Mesothelial cell of epicardium (in vitro differentiated cells): ENCODE measurements at regions not wholly inside any gene's neighbourhood (a gene's known extent, or its start where the extent isn't known, plus 50 kb on each side); places are given as distances from the start of the nearest gene placed in this dataset.
A peak's percentile ranks its signal among the peaks of the same experiment; 100 is the strongest.

ENCODE experiments used
- DNase-seq, 2 experiments: peaks; one replicate each; pipeline ENCODE4 v3.0.0; 2021; ENCODE audit warnings: low spot score in 2 of 2; ENCODE audit not compliant: unreplicated experiment in 2 of 2
- H3K27ac Mint-ChIP-seq: 2 replicates; pipeline ENCODE4 v1.8.0; 2021; ENCODE audit warnings: mixed read lengths
- H3K27me3 Mint-ChIP-seq: 2 replicates; pipeline ENCODE4 v1.8.0; 2021; ENCODE audit warnings: low read depth, mixed read lengths
- H3K36me3 Mint-ChIP-seq: 2 replicates; pipeline ENCODE4 v1.8.0; 2021; ENCODE audit warnings: mixed read lengths
- H3K4me1 Mint-ChIP-seq: 2 replicates; pipeline ENCODE4 v1.8.0; 2021; ENCODE audit warnings: mixed read lengths
- H3K4me3 Mint-ChIP-seq: 2 replicates; pipeline ENCODE4 v1.8.0; 2021; ENCODE audit warnings: mild to moderate bottlenecking, moderate library complexity, mixed read lengths
- H3K9me3 Mint-ChIP-seq: 2 replicates; pipeline ENCODE4 v1.8.0; 2021; ENCODE audit warnings: mixed read lengths
- TF ChIP-seq, protein P1 (sequence below): fragments of 200-600 bp; sonication (generic); IDR thresholded peaks from one replicate; pipeline ENCODE4 v1.5.0; 2021; ENCODE audit warnings: antibody characterized with exemption; ENCODE audit not compliant: unreplicated experiment

DNA sequence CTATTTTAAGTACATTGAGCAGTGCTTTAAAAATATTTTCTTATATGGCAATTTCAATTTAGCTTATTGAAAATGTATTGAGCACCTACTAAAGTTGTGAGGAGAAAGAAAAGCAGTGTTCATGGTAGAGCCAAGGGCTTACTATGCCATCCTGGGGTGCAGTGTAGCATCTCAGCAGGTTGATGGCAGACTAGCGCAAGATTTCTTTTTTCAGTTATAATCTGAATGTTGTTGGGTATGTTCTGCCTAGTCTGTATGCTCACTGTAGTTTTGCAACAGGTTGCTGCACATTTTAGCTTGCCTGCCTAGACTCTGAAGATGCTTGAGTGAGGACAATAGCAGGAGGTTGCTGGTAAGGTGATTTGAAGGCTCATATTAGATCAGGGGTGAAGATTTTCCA lies 103.1 kb upstream of the UNC13C start:
- H3K36me3 Mint-ChIP-seq = no peaks in the 10 kb centered on the region
- TF ChIP-seq, protein P1, sequence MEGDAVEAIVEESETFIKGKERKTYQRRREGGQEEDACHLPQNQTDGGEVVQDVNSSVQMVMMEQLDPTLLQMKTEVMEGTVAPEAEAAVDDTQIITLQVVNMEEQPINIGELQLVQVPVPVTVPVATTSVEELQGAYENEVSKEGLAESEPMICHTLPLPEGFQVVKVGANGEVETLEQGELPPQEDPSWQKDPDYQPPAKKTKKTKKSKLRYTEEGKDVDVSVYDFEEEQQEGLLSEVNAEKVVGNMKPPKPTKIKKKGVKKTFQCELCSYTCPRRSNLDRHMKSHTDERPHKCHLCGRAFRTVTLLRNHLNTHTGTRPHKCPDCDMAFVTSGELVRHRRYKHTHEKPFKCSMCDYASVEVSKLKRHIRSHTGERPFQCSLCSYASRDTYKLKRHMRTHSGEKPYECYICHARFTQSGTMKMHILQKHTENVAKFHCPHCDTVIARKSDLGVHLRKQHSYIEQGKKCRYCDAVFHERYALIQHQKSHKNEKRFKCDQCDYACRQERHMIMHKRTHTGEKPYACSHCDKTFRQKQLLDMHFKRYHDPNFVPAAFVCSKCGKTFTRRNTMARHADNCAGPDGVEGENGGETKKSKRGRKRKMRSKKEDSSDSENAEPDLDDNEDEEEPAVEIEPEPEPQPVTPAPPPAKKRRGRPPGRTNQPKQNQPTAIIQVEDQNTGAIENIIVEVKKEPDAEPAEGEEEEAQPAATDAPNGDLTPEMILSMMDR = no peak
- H3K4me1 Mint-ChIP-seq = no peaks in the 10 kb centered on the region
- H3K4me3 Mint-ChIP-seq = no peak overlapping the region
- no peaks in the 10 kb centered on the region for H3K27me3 Mint-ChIP-seq
- H3K9me3 Mint-ChIP-seq = peaks cover 14% of the 10 kb centered on the region
- no peak for DNase-seq
- no peak overlapping the region for H3K27ac Mint-ChIP-seq

DNA sequence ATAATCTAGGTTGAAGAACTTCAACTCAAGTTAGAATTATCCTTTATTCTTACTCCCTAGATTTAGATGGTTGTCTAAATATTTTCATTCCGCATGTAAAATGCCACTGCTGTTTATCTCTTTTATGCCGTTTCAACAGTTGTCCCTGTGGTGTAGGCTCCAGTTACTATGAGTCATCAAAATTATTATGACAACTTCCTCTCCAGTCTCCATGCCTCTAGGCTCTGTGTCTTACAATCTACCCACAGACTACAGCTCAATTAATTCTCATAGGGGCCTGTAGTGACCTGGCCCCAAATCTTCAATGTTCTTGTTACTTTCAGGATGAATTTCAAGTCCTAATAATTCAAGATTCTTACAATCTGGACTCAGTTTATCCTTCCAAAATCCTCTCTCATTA lies 105.8 kb upstream of the UNC13C start:
- no peaks in the 10 kb centered on the region for H3K36me3 Mint-ChIP-seq
- TF ChIP-seq, protein P1 = no peak
- H3K9me3 Mint-ChIP-seq = peaks cover 19% of the 10 kb centered on the region
- H3K27ac Mint-ChIP-seq = no peak overlapping the region
- no peak overlapping the region for H3K4me3 Mint-ChIP-seq
- H3K4me1 Mint-ChIP-seq = no peaks in the 10 kb centered on the region
- no peaks in the 10 kb centered on the region for H3K27me3 Mint-ChIP-seq
- no peak for DNase-seq

GRCh38 chr15:53869806-53870073 lies 108.5 kb upstream of the UNC13C start:
- Mint-ChIP-seq H3K9me3 (peaks cover 20% of the 10 kb centered on the region), H3K27me3 (no peaks in the 10 kb centered on the region), H3K4me3 (no peak overlapping the region), H3K36me3 (no peaks in the 10 kb centered on the region), H3K4me1 (peaks cover 3% of the 10 kb centered on the region), H3K27ac (no peak overlapping the region)
- TF ChIP-seq, protein P1 = no peak
- no peak for DNase-seq

- TF ChIP-seq, protein P1 = peak; percentile 14
- no peak overlapping the region for H3K4me3 Mint-ChIP-seq
- H3K36me3 Mint-ChIP-seq = no peaks in the 10 kb centered on the region
- no peak overlapping the region for H3K27ac Mint-ChIP-seq
- H3K4me1 Mint-ChIP-seq = peaks cover 3% of the 10 kb centered on the region
- no peaks in the 10 kb centered on the region for H3K27me3 Mint-ChIP-seq
- peaks cover 23% of the 10 kb centered on the region for H3K9me3 Mint-ChIP-seq
- no peak for DNase-seq
These were observed 109.0 kb upstream of the UNC13C start for GRCh38 chr15:53869044-53869805.

- no peak overlapping the region for H3K4me3 Mint-ChIP-seq
- TF ChIP-seq, protein P1 = no peak
- H3K36me3 Mint-ChIP-seq = no peaks in the 10 kb centered on the region
- H3K9me3 Mint-ChIP-seq = peaks cover 4% of the 10 kb centered on the region
- H3K27me3 Mint-ChIP-seq = no peaks in the 10 kb centered on the region
- peak overlapping the region; percentile 91 for H3K27ac Mint-ChIP-seq
- H3K4me1 Mint-ChIP-seq = peaks cover 29% of the 10 kb centered on the region
- no peak for DNase-seq
These were observed 102.9 kb upstream of the WDR72 start for GRCh38 chr15:53862386-53862785.

DNA sequence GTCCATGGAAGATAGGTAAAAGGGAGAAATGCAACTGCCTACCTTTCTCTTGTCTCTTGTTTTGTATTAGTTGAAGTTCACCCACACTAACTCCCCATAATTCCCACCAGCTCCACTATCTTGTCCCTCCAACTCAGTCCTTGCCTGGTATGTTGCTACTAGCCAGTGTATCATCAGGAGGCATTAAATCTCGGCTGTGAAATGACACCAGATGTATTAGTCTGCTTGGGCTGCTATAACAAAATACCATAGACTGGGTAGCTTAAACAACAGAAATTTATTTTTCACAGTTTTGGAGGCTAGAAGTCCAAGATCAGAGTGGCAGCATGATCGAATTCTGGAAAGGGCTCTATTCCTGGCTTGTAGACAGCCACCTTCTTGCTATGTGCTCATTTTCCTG lies 102.3 kb upstream of the WDR72 start:
- no peak for DNase-seq
- Mint-ChIP-seq H3K27me3 (no peaks in the 10 kb centered on the region), H3K27ac (peak overlapping the region; percentile 91), H3K36me3 (no peaks in the 10 kb centered on the region), H3K4me1 (peaks cover 28% of the 10 kb centered on the region), H3K9me3 (peaks cover 4% of the 10 kb centered on the region), H3K4me3 (no peak overlapping the region)
- TF ChIP-seq, protein P1 = no peak
